Embryonic facial prominence (tissue), 1 donor: ENCODE measurements at regions not wholly inside any gene's neighbourhood (a gene's known extent, or its start where the extent isn't known, plus 50 kb on each side); places are given as distances from the start of the nearest gene placed in this dataset.
"Not testable (repeated sequence)": the region's sequence is repeated elsewhere in the genome, so short reads cannot be mapped to it uniquely, and the experiment has no call there.

Source experiments
- DNase-seq: peaks from one replicate; pipeline ENCODE4 v3.0.0-alpha.2; 2016; ENCODE audit errors: extremely low spot score

DNA sequence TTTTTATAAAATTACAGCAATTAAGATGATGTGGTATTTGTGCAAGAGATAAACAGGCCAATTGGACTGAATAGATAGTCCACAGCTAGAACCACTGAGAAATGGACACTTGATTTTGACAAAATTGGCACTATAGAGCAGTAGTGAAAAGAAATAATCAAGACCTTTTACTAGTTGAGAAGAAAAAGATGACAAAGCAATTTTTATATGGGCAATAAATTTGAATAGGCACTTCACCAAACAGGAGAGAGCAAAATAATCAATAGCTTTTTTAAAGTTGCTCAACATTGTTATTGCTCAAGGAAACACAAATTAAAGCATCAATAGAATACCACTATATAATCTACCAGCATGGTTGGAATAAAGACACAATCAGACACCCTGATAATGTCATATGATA lies 193.5 kb upstream of the FTMT start:
- DNase-seq, result no peak

GRCh38 chr5:121660142-121660541 lies 191.5 kb upstream of the FTMT start:
- no peak for DNase-seq

- not testable (repeated sequence) for DNase-seq
These were observed 186.1 kb upstream of the FTMT start for GRCh38 chr5:121665542-121665941.

DNA sequence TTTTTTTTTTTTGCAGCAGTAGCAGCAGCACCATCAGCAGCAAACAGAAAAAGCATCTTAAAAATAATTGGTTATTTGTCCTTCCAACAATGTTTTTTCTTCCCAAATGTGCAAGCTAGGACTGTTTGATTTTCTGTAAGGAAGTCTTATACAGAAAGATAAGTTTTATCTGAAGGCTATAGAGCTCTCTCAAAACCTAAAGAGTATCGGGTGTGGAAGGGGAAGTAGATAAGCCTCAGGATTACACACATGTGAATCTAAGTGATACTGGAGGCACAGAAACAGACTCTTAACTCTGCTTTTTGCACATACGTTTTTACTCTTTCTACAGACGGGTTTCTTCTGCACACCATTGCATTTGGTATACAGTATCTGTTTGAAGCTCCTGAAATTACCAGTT lies 184.4 kb upstream of the FTMT start:
- no peak for DNase-seq

DNA sequence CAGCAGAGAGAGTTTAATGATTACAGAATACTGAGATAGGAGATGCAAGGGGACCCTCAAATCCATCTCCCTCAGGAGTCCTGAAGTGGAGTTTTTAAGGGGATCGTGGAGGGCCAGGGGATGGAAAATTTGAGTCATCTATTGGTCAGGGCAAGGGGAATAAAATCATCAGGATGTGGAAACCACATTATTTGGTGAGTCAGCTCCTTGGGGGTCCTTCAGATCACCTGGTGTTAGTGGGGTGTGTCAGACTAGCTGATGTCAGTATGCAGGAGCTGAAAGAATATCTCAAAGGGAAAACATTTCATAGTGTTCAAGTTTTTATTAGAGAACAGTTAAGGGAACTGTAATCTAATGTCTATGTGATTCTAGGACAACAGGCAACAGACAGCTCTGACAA lies 183.0 kb upstream of the FTMT start:
- no peak for DNase-seq

- no peak for DNase-seq
These were observed 180.1 kb upstream of the FTMT start for GRCh38 chr5:121671624-121672023.

- DNase-seq, result no peak
These were observed 175.8 kb upstream of the FTMT start for GRCh38 chr5:121675924-121676323.

- no peak for DNase-seq
These were observed 170.3 kb upstream of the FTMT start for GRCh38 chr5:121681229-121681855.

DNA sequence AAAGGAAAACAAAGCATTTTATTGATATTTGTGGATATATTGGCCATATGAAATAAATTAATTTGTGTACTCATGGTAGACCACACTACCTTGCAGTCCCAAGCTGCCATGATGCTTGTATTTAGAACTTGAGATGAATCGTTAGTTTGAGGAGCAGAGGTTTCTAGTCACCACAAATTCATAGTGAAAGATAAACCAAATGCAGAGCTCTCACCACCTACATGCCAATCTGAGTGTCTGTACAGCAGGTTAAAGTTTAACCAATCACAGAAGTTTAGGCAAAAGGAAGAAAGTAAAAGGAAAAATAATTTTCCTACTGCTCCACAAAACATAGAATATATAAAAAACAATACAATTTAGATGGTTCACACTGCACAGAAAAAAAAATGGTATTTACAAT lies 163.6 kb upstream of the FTMT start:
- DNase-seq, result no peak

DNA sequence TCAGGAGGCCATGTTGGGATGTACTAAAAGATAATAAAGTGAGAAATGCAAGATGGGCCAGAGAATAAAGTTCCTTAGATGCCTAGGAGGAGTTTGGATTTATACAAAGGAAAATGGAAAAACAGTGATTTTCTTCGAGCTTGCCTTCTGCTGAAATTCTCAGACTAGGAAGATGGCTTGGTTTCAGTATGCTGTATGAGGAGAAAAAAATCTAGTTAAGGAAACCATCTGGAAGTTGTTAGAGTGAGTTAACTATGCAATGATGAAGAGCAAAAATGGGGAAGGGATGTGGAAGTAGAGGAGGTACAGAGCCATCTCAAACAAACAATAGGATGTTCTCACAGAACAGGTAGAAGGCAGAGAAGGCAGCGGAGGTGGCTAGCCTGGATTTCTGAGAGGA lies 162.9 kb upstream of the FTMT start:
- DNase-seq, result no peak

- DNase-seq, result no peak
These were observed 160.2 kb upstream of the FTMT start for GRCh38 chr5:121691478-121691877.

DNA sequence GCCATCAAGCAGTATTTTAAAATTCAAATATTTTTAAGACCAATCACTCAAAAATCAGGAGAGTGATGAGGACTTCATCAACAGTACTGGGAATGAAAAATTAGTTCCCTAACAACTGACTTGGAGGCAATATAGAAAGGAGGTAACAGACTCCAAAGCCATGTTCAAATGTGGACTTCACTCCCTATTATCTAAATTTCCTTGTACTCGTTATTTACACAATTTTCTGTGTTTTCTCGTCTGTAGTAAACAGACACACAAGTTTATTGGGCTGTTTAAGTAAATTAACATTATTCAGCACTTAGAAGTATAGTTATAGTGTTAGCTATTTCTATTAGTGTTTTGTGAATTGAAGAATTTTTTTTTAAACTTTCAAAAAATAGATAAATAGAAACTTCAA lies 159.5 kb upstream of the FTMT start:
- DNase-seq, result no peak

DNA sequence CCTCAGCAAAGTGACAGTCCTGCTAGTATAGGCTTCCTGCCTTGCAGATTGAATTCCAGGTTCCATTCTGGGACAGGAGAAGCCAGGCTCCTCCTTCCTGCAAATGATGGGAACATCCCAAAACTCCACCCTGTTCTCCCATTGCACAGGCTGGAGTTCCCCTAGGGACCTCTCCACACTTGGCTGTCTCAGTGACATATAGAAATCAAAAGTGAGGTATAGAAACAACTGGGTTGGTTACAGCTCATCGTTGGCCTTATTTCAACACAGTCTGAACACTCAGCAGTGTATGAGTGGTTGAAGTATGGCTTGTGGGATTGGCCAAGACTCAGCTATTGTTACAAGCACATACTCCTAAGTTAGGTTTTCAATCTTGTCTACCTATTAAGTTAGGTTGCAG lies 157.8 kb upstream of the FTMT start:
- DNase-seq, result no peak

- no peak for DNase-seq
These were observed 156.4 kb upstream of the FTMT start for GRCh38 chr5:121695307-121695706.

DNA sequence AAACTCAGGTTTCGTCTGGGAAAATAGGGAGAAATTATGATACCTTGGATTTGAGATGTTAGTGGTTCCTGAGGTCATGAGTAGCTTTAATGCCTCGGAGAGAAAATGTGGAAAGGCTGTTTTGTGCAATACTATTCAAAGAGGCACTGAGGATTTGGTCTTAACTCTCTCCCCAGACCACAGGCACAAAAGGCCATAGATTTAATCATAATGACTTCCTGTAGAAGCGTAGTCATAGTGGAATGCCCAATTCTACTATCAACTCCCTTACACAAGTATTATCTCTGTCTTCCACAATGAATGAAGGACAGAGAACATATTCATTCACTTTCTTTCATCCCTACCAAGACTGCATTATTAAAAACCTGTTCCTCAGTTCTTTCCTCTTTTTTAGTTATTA lies 153.0 kb upstream of the FTMT start:
- DNase-seq, result no peak

DNA sequence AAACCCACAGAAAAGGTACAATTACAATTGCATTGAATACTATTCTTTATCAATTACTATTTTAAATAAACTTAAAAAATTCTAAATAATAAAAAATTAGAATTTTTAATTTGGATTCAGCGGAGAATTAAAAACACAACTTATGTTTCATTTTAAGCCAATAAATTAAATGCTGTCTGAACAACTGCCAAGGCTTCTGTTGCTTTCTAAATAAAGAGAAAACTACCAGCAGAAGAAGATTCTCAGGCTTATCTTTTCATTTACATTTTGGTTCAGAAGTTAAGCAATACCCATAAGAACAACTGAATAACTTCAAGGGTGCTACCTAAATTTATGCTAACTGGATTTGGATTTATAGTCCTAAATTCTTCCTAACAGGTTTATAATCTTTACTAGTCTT lies 150.0 kb upstream of the FTMT start:
- no peak for DNase-seq

- no peak for DNase-seq
These were observed 149.0 kb upstream of the FTMT start for GRCh38 chr5:121702682-121703081.

GRCh38 chr5:121704291-121704690 lies 147.4 kb upstream of the FTMT start:
- DNase-seq, result no peak

GRCh38 chr5:121706686-121707085 lies 145.0 kb upstream of the FTMT start:
- DNase-seq, result no peak

GRCh38 chr5:121707178-121707577 lies 144.5 kb upstream of the FTMT start:
- DNase-seq, result no peak

DNA sequence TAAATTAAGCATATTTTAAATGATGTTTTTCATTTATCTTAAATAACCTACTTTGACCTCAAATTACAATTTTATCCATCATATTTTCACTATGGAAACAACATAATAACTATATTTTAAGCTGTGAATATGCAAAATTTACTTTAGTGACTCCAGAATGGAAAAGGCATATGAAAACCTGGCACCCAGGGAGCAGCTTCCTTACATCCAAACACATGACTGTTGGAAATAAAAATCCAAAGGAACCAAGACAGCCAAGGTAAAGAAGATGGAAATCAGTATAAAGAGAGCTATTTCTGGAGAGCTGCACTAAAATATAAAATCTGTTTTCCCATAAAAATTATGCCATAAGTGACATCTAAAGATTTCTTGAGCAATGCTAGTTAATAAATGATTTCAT lies 140.3 kb upstream of the FTMT start:
- DNase-seq, result no peak

DNA sequence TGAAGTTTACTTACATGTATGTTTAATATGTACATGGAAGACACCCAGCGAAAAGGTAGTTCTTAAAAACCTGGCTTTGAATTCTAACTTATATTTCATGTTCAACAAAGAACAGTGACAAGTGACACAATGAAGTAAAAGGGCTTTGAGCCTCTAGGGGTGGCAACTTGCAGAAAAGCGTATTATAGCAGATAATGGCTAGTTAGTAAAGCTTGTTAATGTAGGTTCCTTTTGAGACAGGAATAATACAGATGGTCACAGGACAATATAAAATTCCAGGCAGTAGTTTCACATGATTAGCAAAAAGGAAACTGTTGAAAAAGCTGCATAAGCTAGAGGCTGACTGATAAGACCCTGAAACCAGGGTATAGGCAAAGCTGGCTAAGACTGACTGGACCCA lies 132.4 kb upstream of the FTMT start:
- DNase-seq, result no peak

- DNase-seq, result no peak
These were observed 126.2 kb upstream of the FTMT start for GRCh38 chr5:121725450-121725849.

GRCh38 chr5:121726991-121727390 lies 124.7 kb upstream of the FTMT start:
- no peak for DNase-seq

- DNase-seq, result no peak
These were observed 120.3 kb upstream of the FTMT start for GRCh38 chr5:121731377-121731776.
